Central memory CD8-positive, alpha-beta T cell (primary cell): ENCODE measurements at regions not wholly inside any gene's neighbourhood (a gene's known extent, or its start where the extent isn't known, plus 50 kb on each side); places are given as distances from the start of the nearest gene placed in this dataset.
"Not testable (repeated sequence)": the region's sequence is repeated elsewhere in the genome, so short reads cannot be mapped to it uniquely, and the experiment has no call there.

Experiments used
- ATAC-seq: fragments of 150-1000 bp; cut with Tn5 transposase; replicated peaks from 2 replicates; pipeline ENCODE4 v1.10.0; 2022; ENCODE audit warnings: mild to moderate bottlenecking, moderate FRiP score, moderate number of reproducible peaks; ENCODE audit not compliant: poor library complexity, severe bottlenecking; ENCODE audit errors: extremely low read depth
- DNase-seq, 2 donors: peaks; one replicate each; pipeline ENCODE4 v3.0.0; 2021; ENCODE audit warnings: low spot score in 2 of 2
- H3K27ac Mint-ChIP-seq: one replicate; pipeline ENCODE4 v1.8.0; 2022; ENCODE audit warnings: low read depth, mild to moderate bottlenecking, moderate library complexity, mixed read lengths
- H3K27me3 Mint-ChIP-seq: one replicate; pipeline ENCODE4 v1.8.0; 2022; ENCODE audit warnings: mixed read lengths
- H3K36me3 Mint-ChIP-seq: one replicate; pipeline ENCODE4 v1.8.0; 2022; ENCODE audit warnings: mild to moderate bottlenecking, moderate library complexity, mixed read lengths; ENCODE audit not compliant: insufficient read depth
- H3K4me1 Mint-ChIP-seq: one replicate; pipeline ENCODE4 v1.8.0; 2022; ENCODE audit warnings: mixed read lengths
- H3K4me3 Mint-ChIP-seq: one replicate; pipeline ENCODE4 v1.8.0; 2022; ENCODE audit warnings: mild to moderate bottlenecking, moderate library complexity, mixed read lengths
- H3K9me3 Mint-ChIP-seq: one replicate; pipeline ENCODE4 v1.8.0; 2022; ENCODE audit warnings: mixed read lengths

- H3K9me3 Mint-ChIP-seq = peaks cover 5% of the 10 kb centered on the region
- H3K27ac Mint-ChIP-seq = no peak overlapping the region
- H3K36me3 Mint-ChIP-seq = no peaks in the 10 kb centered on the region
- H3K4me3 Mint-ChIP-seq = no peak overlapping the region
- peaks cover 11% of the 10 kb centered on the region for H3K4me1 Mint-ChIP-seq
- DNase-seq (no peak), ATAC-seq (no peak)
- H3K27me3 Mint-ChIP-seq = no peaks in the 10 kb centered on the region
These were observed 96.0 kb upstream of the BTG3 start for GRCh38 chr21:17708522-17709265.

GRCh38 chr21:17699524-17700189 lies 87.0 kb upstream of the BTG3 start:
- no peaks in the 10 kb centered on the region for H3K27me3 Mint-ChIP-seq
- ATAC-seq = no peak
- H3K4me3 Mint-ChIP-seq = no peak overlapping the region
- no peak for DNase-seq
- no peaks in the 10 kb centered on the region for H3K4me1 Mint-ChIP-seq
- no peaks in the 10 kb centered on the region for H3K9me3 Mint-ChIP-seq
- no peak overlapping the region for H3K27ac Mint-ChIP-seq
- H3K36me3 Mint-ChIP-seq = no peaks in the 10 kb centered on the region

- peaks cover 2% of the 10 kb centered on the region for H3K36me3 Mint-ChIP-seq
- ATAC-seq (no peak), DNase-seq (no peak)
- no peaks in the 10 kb centered on the region for H3K9me3 Mint-ChIP-seq
- H3K27me3 Mint-ChIP-seq = no peaks in the 10 kb centered on the region
- no peaks in the 10 kb centered on the region for H3K4me1 Mint-ChIP-seq
- no peak overlapping the region for H3K27ac Mint-ChIP-seq
- no peak overlapping the region for H3K4me3 Mint-ChIP-seq
These were observed 84.8 kb upstream of the BTG3 start for GRCh38 chr21:17697473-17697872.

DNA sequence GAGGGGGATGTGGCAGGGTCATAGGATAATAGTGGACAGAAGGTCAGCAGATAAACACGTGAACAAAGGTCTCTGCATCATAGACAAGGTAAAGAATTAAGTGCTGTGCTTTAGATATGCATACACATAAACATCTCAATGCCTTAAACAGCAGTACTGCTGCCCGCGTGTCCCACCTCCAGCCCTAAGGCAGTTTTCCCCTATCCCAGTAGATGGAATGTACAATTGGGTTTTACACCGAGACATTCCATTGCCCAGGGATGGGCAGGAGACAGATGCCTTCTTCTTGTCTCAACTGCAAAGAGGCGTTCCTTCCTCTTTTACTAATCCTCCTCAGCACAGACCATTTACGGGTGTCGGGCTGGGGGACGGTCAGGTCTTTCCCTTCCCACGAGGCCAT lies 81.7 kb upstream of the BTG3 start:
- not testable (repeated sequence) for ATAC-seq, H3K4me1 Mint-ChIP-seq, H3K9me3 Mint-ChIP-seq, DNase-seq, H3K27ac Mint-ChIP-seq, H3K4me3 Mint-ChIP-seq, H3K36me3 Mint-ChIP-seq, H3K27me3 Mint-ChIP-seq

GRCh38 chr21:17693801-17694200 lies 81.1 kb upstream of the BTG3 start:
- ATAC-seq (no peak), DNase-seq (no peak)
- Mint-ChIP-seq H3K4me3 (no peak overlapping the region), H3K27ac (no peak overlapping the region), H3K27me3 (no peaks in the 10 kb centered on the region), H3K9me3 (no peaks in the 10 kb centered on the region), H3K36me3 (peaks cover 5% of the 10 kb centered on the region), H3K4me1 (peaks cover 11% of the 10 kb centered on the region)

- no peak overlapping the region for H3K4me3 Mint-ChIP-seq
- H3K36me3 Mint-ChIP-seq = peaks cover 6% of the 10 kb centered on the region
- ATAC-seq (no peak), DNase-seq (no peak)
- no peaks in the 10 kb centered on the region for H3K27me3 Mint-ChIP-seq
- H3K4me1 Mint-ChIP-seq = peaks cover 24% of the 10 kb centered on the region
- H3K9me3 Mint-ChIP-seq = no peaks in the 10 kb centered on the region
- H3K27ac Mint-ChIP-seq = peak overlapping the region; percentile 46
These were observed 77.4 kb upstream of the BTG3 start for GRCh38 chr21:17690078-17690494.

GRCh38 chr21:17688912-17689874 lies 76.5 kb upstream of the BTG3 start:
- ATAC-seq = peak; percentile 28
- no peak overlapping the region for H3K4me3 Mint-ChIP-seq
- peaks cover 6% of the 10 kb centered on the region for H3K36me3 Mint-ChIP-seq
- peaks cover 24% of the 10 kb centered on the region for H3K4me1 Mint-ChIP-seq
- peak overlapping the region; percentile 72 for H3K27ac Mint-ChIP-seq
- H3K9me3 Mint-ChIP-seq = no peaks in the 10 kb centered on the region
- no peaks in the 10 kb centered on the region for H3K27me3 Mint-ChIP-seq
- DNase-seq = peak; percentile 32 to 38

- H3K27ac Mint-ChIP-seq = no peak overlapping the region
- peaks cover 6% of the 10 kb centered on the region for H3K4me1 Mint-ChIP-seq
- peaks cover 1% of the 10 kb centered on the region for H3K36me3 Mint-ChIP-seq
- DNase-seq = no peak
- ATAC-seq = no peak
- H3K27me3 Mint-ChIP-seq = no peaks in the 10 kb centered on the region
- H3K9me3 Mint-ChIP-seq = no peaks in the 10 kb centered on the region
- no peak overlapping the region for H3K4me3 Mint-ChIP-seq
These were observed 70.2 kb upstream of the BTG3 start for GRCh38 chr21:17682924-17683323.

DNA sequence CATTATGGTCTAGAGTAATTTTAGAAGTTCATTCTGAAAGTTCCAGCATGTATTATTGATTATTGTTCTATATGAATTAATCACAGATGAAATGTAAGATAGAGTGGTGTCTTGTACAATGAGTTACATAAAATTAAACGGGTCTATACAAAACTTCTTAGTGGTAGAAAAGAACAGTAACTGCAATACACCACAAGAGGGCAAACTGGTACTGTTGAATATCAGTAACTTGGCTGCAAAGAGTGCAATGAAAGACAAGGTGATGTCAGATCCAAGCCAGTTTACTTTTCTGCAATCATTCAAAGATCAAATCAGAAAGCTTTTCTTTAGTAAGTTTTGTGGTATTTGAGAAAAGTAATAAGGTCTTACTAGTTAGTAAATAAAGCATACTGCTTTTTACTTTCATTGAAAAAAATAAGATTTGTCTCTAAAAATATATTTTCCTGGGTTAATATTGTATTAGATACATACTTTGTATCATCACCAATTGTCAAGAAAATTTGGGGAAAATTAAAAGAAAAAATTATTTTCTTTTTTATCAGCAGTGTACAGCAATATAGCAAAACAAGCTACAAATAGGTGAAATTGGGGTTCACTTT lies 66.4 kb upstream of the BTG3 start:
- no peak overlapping the region for H3K27ac Mint-ChIP-seq
- no peak overlapping the region for H3K4me3 Mint-ChIP-seq
- H3K4me1 Mint-ChIP-seq = no peaks in the 10 kb centered on the region
- no peaks in the 10 kb centered on the region for H3K36me3 Mint-ChIP-seq
- peaks cover 8% of the 10 kb centered on the region for H3K27me3 Mint-ChIP-seq
- H3K9me3 Mint-ChIP-seq = no peaks in the 10 kb centered on the region
- ATAC-seq (peak; percentile 75), DNase-seq (no peak)

- DNase-seq, H3K36me3 Mint-ChIP-seq, H3K27ac Mint-ChIP-seq, H3K4me1 Mint-ChIP-seq, H3K4me3 Mint-ChIP-seq, H3K9me3 Mint-ChIP-seq, ATAC-seq: not testable (repeated sequence)
- peaks cover 30% of the 10 kb centered on the region for H3K27me3 Mint-ChIP-seq
These were observed 64.2 kb upstream of the BTG3 start for GRCh38 chr21:17676930-17677329.

DNA sequence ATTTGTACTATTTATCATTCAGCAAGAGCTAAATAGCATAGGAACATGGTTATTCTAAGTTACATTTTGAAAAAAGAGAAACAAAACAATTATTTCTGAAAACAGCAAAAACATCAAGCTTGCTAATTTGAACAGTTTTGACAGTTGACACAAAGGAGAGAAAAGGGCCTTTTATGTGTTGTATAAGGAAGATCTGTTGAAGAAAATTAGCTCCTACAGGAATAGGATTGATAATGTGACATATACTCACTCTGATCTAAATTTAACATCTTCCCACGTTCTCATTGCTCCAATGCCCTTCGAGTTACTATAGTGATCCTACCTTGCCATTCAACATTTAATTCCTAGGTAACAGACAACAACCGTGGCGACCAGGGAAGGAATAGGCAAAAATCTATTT lies 61.4 kb upstream of the BTG3 start:
- ATAC-seq (no peak), DNase-seq (no peak)
- no peaks in the 10 kb centered on the region for H3K4me1 Mint-ChIP-seq
- H3K27me3 Mint-ChIP-seq = peaks cover 37% of the 10 kb centered on the region
- H3K4me3 Mint-ChIP-seq = no peak overlapping the region
- no peak overlapping the region for H3K27ac Mint-ChIP-seq
- no peaks in the 10 kb centered on the region for H3K36me3 Mint-ChIP-seq
- H3K9me3 Mint-ChIP-seq = no peaks in the 10 kb centered on the region

DNA sequence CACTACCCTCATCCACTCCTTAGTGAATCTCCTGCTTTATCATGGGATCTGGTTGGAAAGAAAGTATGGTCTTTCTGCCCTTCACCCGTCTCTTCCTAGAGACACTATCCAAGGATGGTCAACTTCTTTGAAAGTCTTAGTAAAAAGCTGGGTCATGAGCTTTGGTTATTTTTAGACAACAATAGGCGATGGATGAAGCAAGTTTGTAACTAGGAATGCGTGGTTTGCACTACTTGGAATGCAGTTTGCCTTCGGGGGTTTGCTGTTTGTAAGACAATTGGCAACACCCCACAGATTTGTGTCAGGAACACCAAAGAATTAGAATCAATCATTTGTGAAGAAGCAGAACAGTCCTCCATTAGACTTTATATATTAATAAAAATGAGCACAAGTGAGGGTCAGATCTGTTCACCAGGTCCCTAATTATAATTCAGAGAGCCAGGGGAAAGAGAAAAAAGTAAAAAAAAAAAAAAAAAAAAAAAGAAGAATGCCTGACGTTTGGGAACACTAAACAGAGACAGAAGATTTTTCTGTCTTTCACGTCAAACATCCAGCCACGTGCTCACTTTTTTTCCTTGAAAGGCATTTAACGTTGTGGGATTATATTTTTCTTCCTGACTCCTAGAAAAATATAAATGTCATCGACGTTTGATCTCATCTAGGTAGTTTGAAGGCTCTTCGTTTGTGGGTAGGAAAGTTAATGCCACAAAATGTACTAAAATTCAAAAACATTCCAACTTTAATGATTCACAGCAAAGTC lies 60.7 kb upstream of the BTG3 start:
- ATAC-seq = no peak
- Mint-ChIP-seq H3K4me1 (no peaks in the 10 kb centered on the region), H3K36me3 (no peaks in the 10 kb centered on the region), H3K27me3 (peaks cover 37% of the 10 kb centered on the region), H3K9me3 (no peaks in the 10 kb centered on the region), H3K4me3 (no peak overlapping the region), H3K27ac (no peak overlapping the region)
- DNase-seq = no peak
